GM23248 (cell line): ENCODE measurements at regions not wholly inside any gene's neighbourhood (a gene's known extent, or its start where the extent isn't known, plus 50 kb on each side); places are given as distances from the start of the nearest gene placed in this dataset.

Experiments used
- EZH2 ChIP-seq: fragments of 200-600 bp; sonication (generic); IDR thresholded peaks from 2 replicates; pipeline ENCODE4 v1.6.1; 2018; ENCODE audit warnings: antibody characterized with exemption, mild to moderate bottlenecking; ENCODE audit not compliant: insufficient read depth, poor library complexity, severe bottlenecking
- EZH2phosphoT487 ChIP-seq: fragments of 200-600 bp; sonication (generic); IDR thresholded peaks from 2 replicates; pipeline ENCODE4 v1.6.1; 2018; ENCODE audit warnings: antibody characterized with exemption, moderate library complexity, mild to moderate bottlenecking, low read depth; ENCODE audit not compliant: insufficient read depth

GRCh38 chr6:63097222-63097621 lies 114.0 kb upstream of the FKBP1C start:
- no peak for TF ChIP-seq EZH2
- no peak for TF ChIP-seq EZH2phosphoT487
